Activated T-helper 2 cell treated with anti-CD3 and anti-CD28 coated beads, Interferon-gamma antibody, Interleukin-2, Interleukin-4, amounts not matched to agents 10 μg/mL and 5 μg/mL and 100 μg/mL, durations not matched to agents 14 hours and 24 hours and 36 hours (primary cell): ENCODE measurements at regions not wholly inside any gene's neighbourhood (a gene's known extent, or its start where the extent isn't known, plus 50 kb on each side); places are given as distances from the start of the nearest gene placed in this dataset.

Experiments
- DNase-seq: peaks from one replicate; pipeline ENCODE4 v3.0.0; 2021; ENCODE audit warnings: low spot score
- H3K27ac Mint-ChIP-seq: one replicate; pipeline ENCODE4 v1.8.0; 2021; ENCODE audit warnings: mixed read lengths
- H3K27me3 Mint-ChIP-seq: one replicate; pipeline ENCODE4 v1.8.0; 2021; ENCODE audit warnings: low read depth, mixed read lengths
- H3K36me3 Mint-ChIP-seq: one replicate; pipeline ENCODE4 v1.8.0; 2021; ENCODE audit warnings: low read depth, mixed read lengths
- H3K4me1 Mint-ChIP-seq: one replicate; pipeline ENCODE4 v1.8.0; 2021; ENCODE audit warnings: low read depth, mixed read lengths
- H3K4me3 Mint-ChIP-seq: one replicate; pipeline ENCODE4 v1.8.0; 2021; ENCODE audit warnings: low read depth, mild to moderate bottlenecking, moderate library complexity, mixed read lengths
- H3K9me3 Mint-ChIP-seq: one replicate; pipeline ENCODE4 v1.8.0; 2021; ENCODE audit warnings: mixed read lengths
- intact Hi-C: fragments of 100-400 bp; cut with micrococcal nuclease; formaldehyde crosslinking; loops from one replicate; pipeline ENCODE4 v1.15.1; 2023

DNA sequence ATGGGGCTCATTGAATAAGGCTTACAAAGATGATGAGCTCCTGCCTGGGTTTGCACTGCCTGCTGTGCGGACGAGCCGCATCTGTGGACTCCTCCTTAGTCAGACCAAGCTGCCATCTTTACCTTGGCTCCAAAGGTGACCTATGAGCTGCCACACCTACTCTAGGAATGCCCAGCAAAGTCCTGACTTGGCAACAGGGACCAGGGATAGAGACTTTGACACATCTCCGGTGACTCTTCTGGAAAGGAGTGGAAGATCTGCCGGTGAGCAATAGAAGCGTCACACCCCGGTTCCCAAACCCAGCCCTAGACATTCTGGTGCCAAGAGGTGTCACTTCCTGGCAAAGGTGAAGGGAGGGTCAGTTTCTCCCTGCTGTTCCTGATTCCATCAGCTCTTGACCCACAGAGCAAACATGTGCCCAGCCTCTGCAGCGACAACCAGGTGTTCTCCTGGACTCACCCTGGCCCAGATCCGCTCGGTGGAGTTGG, 50.2 kb upstream of the GTF3A start:
- Mint-ChIP-seq H3K9me3 (no peaks in the 10 kb centered on the region), H3K27me3 (peaks cover 17% of the 10 kb centered on the region), H3K36me3 (no peaks in the 10 kb centered on the region), H3K4me3 (no peak overlapping the region), H3K27ac (no peak overlapping the region), H3K4me1 (peaks cover 17% of the 10 kb centered on the region)
- DNase-seq = no peak
- intact Hi-C loops = loop anchor here (2.0 to 10.0 kb wide), 2 partner anchors 77 to 161 kb away; partner anchors contain the start of gene MTIF3
